Activated B cell treated with CpG ODN at 0.5 μM for 24 hours (primary cell): ENCODE measurements at regions not wholly inside any gene's neighbourhood (a gene's known extent, or its start where the extent isn't known, plus 50 kb on each side); places are given as distances from the start of the nearest gene placed in this dataset.

Experiments
- ATAC-seq: fragments of 200-7000 bp; cut with Tn5 transposase; one replicate; pipeline ENCODE4 v1.10.0; 2021; ENCODE audit warnings: low read depth, mild to moderate bottlenecking, moderate library complexity
- CTCF ChIA-PET: fragments of 350-600 bp; sonication (Branson Sonifier 250); formaldehyde crosslinking; loops from one replicate; lab custom pipeline; 2021; ENCODE audit warnings: antibody characterized with exemption; lab: Charles Lee
- POLR2A ChIA-PET: fragments of 350-600 bp; sonication (Branson Sonifier 250); formaldehyde crosslinking; loops from one replicate; lab custom pipeline; 2021; ENCODE audit warnings: antibody characterized with exemption; lab: Charles Lee
- DNase-seq: peaks from one replicate; pipeline ENCODE4 v3.0.0; 2022
- H3K27ac Mint-ChIP-seq: one replicate; pipeline ENCODE4 v1.8.0; 2020; ENCODE audit warnings: mixed read lengths
- H3K27me3 Mint-ChIP-seq: one replicate; pipeline ENCODE4 v1.8.0; 2021; ENCODE audit warnings: mixed read lengths
- H3K36me3 Mint-ChIP-seq: one replicate; pipeline ENCODE4 v1.8.0; 2021; ENCODE audit warnings: low read depth, mixed read lengths
- H3K4me1 Mint-ChIP-seq: one replicate; pipeline ENCODE4 v1.8.0; 2021; ENCODE audit warnings: mixed read lengths
- H3K4me3 Mint-ChIP-seq: one replicate; pipeline ENCODE4 v1.8.0; 2020; ENCODE audit warnings: mild to moderate bottlenecking, mixed read lengths
- H3K9me3 Mint-ChIP-seq: one replicate; pipeline ENCODE4 v1.8.0; 2020; ENCODE audit warnings: mixed read lengths
- CTCF ChIP-seq: fragments of 200-600 bp; IDR thresholded peaks from one replicate; pipeline ENCODE4 v1.8.0; 2022; ENCODE audit warnings: antibody characterized with exemption, mild to moderate bottlenecking
- intact Hi-C: fragments of 100-400 bp; cut with micrococcal nuclease; formaldehyde crosslinking; loops from one replicate; pipeline ENCODE4 v1.15.1; 2024

GRCh38 chr14:59037086-59037485, 151.4 kb upstream of the DAAM1 start:
- no peaks in the 10 kb centered on the region for H3K9me3 Mint-ChIP-seq
- no peaks in the 10 kb centered on the region for H3K4me1 Mint-ChIP-seq
- no peaks in the 10 kb centered on the region for H3K36me3 Mint-ChIP-seq
- CTCF ChIA-PET: interaction anchor here (1.1 kb wide), 1 partner anchor 8 kb away, joined by 3 read pairs; no protein-coding TSS in a partner anchor
- no peak overlapping the region for H3K27ac Mint-ChIP-seq
- no peak for TF ChIP-seq CTCF
- H3K4me3 Mint-ChIP-seq: no peak overlapping the region
- intact Hi-C loops: no loop called here
- POLR2A ChIA-PET: no interaction called here
- no peak for DNase-seq
- peaks cover 7% of the 10 kb centered on the region for H3K27me3 Mint-ChIP-seq
- no peak for ATAC-seq

- Mint-ChIP-seq H3K27me3 (peaks cover 7% of the 10 kb centered on the region), H3K36me3 (no peaks in the 10 kb centered on the region), H3K27ac (no peak overlapping the region), H3K9me3 (no peaks in the 10 kb centered on the region), H3K4me3 (no peak overlapping the region), H3K4me1 (no peaks in the 10 kb centered on the region)
- no peak for TF ChIP-seq CTCF
- no peak for DNase-seq
- ChIA-PET CTCF (interaction anchor here (1.1 kb wide), 1 partner anchor 9 kb away, joined by 3 read pairs; no protein-coding TSS in a partner anchor), POLR2A (no interaction called here)
- intact Hi-C loops: no loop called here
- ATAC-seq: no peak
Measured at GRCh38 chr14:59037620-59038019, 150.8 kb upstream of the DAAM1 start.

- Mint-ChIP-seq H3K4me3 (no peak overlapping the region), H3K27me3 (peaks cover 7% of the 10 kb centered on the region), H3K27ac (no peak overlapping the region), H3K9me3 (no peaks in the 10 kb centered on the region), H3K36me3 (no peaks in the 10 kb centered on the region), H3K4me1 (no peaks in the 10 kb centered on the region)
- intact Hi-C loops: no loop called here
- ATAC-seq (no peak), DNase-seq (no peak)
- ChIA-PET CTCF (no interaction called here), POLR2A (no interaction called here)
- no peak for TF ChIP-seq CTCF
Measured at GRCh38 chr14:59038746-59039145, 149.7 kb upstream of the DAAM1 start.

GRCh38 chr14:59041308-59041707, 147.2 kb upstream of the DAAM1 start:
- H3K36me3 Mint-ChIP-seq: no peaks in the 10 kb centered on the region
- CTCF ChIA-PET: no interaction called here

GRCh38 chr14:59044707-59045106, 143.8 kb upstream of the DAAM1 start:
- Mint-ChIP-seq H3K27ac (no peak overlapping the region), H3K4me3 (no peak overlapping the region), H3K4me1 (no peaks in the 10 kb centered on the region), H3K9me3 (peaks cover 4% of the 10 kb centered on the region), H3K36me3 (no peaks in the 10 kb centered on the region), H3K27me3 (peaks cover 4% of the 10 kb centered on the region)
- ChIA-PET POLR2A (no interaction called here), CTCF (no interaction called here)
- DNase-seq (no peak), ATAC-seq (no peak)
- TF ChIP-seq CTCF: no peak
- intact Hi-C loops: no loop called here

More at GRCh38 chr14:59041308-59041707, 147.2 kb upstream of the DAAM1 start:
- ATAC-seq (no peak), DNase-seq (no peak)
- no peak overlapping the region for H3K4me3 Mint-ChIP-seq
- H3K4me1 Mint-ChIP-seq: no peaks in the 10 kb centered on the region
- no peak for TF ChIP-seq CTCF
- peaks cover 5% of the 10 kb centered on the region for H3K27me3 Mint-ChIP-seq
- intact Hi-C loops: no loop called here
- POLR2A ChIA-PET: interaction anchor here (0.7 kb wide), 1 partner anchor 400 kb away, joined by 5 read pairs; no protein-coding TSS in a partner anchor
- H3K9me3 Mint-ChIP-seq: peaks cover 4% of the 10 kb centered on the region
- no peak overlapping the region for H3K27ac Mint-ChIP-seq
